ENCODE measurements at regions not wholly inside any gene's neighbourhood (a gene's known extent, or its start where the extent isn't known, plus 50 kb on each side); places are given as distances from the start of the nearest gene placed in this dataset.

GRCh38 chr22:19634226-19634975, 79.9 kb upstream of the SEPTIN5 start:
- Histone ChIP-seq H3K4me3 (ENCODE audit: low read length in 2 of 2) (no peak overlapping the region), H3K27ac (ENCODE audit: low read depth in 1 of 2, low read length in 2 of 2) (no peak overlapping the region), H3K27me3 (ENCODE audit: control insufficient read depth in 1 of 2, insufficient read depth in 2 of 2, low read length in 1 of 2) (no peaks in the 10 kb centered on the region), H3K9me3 (ENCODE audit: control insufficient read depth, low read length) (no peaks in the 10 kb centered on the region), H3K4me1 (ENCODE audit: control insufficient read depth in 1 of 2, insufficient read depth in 2 of 2, low read length in 2 of 2) (no peaks in the 10 kb centered on the region), H3K36me3 (ENCODE audit: control insufficient read depth in 1 of 2, insufficient read depth in 2 of 2, low read length in 1 of 2) (no peaks in the 10 kb centered on the region)
- intact Hi-C loops (cut with DNase I), result loop anchor here in 1 of 2 donors (5.0 kb wide), 1 partner anchor 677 kb away; no protein-coding TSS in a partner anchor
- ATAC-seq (ENCODE audit: low FRiP score), result no peak
- DNase-seq, result peak in 1 of 2 donors; percentile 46
- WGBS, 2 donors, result 90 to 93% methylated on average over 23 of the region's 23 CpGs

- Histone ChIP-seq H3K4me1 (ENCODE audit: control insufficient read depth in 1 of 2, insufficient read depth in 2 of 2, low read length in 2 of 2) (no peaks in the 10 kb centered on the region), H3K4me3 (ENCODE audit: low read length in 2 of 2) (no peak overlapping the region), H3K27me3 (ENCODE audit: control insufficient read depth in 1 of 2, insufficient read depth in 2 of 2, low read length in 1 of 2) (no peaks in the 10 kb centered on the region), H3K9me3 (ENCODE audit: control insufficient read depth, low read length) (no peaks in the 10 kb centered on the region), H3K27ac (ENCODE audit: low read depth in 1 of 2, low read length in 2 of 2) (no peak overlapping the region), H3K36me3 (ENCODE audit: control insufficient read depth in 1 of 2, insufficient read depth in 2 of 2, low read length in 1 of 2) (no peaks in the 10 kb centered on the region)
- intact Hi-C loops (cut with DNase I), result no loop called here
- 84 to 85% methylated on average over 3 of the region's 3 CpGs for WGBS, 2 donors
- ATAC-seq (ENCODE audit: low FRiP score) (no peak), DNase-seq (no peak)
These were observed 78.7 kb upstream of the SEPTIN5 start for GRCh38 chr22:19635644-19636043.

GRCh38 chr22:19636696-19637407, 77.5 kb upstream of the SEPTIN5 start:
- DNase-seq, result peak in 1 of 2 donors; percentile 40

GRCh38 chr22:19637408-19638281, 76.7 kb upstream of the SEPTIN5 start:
- ATAC-seq (ENCODE audit: low FRiP score) (no peak), DNase-seq (peak in 1 of 2 donors; percentile 63)
- no peaks in the 10 kb centered on the region for H3K4me1 ChIP-seq (ENCODE audit: control insufficient read depth in 1 of 2, insufficient read depth in 2 of 2, low read length in 2 of 2)
- intact Hi-C loops (cut with DNase I), result no loop called here
- WGBS, 2 donors, result 81 to 85% methylated on average over 15 of the region's 15 CpGs
- no peaks in the 10 kb centered on the region for H3K27me3 ChIP-seq (ENCODE audit: control insufficient read depth in 1 of 2, insufficient read depth in 2 of 2, low read length in 1 of 2)
- no peak overlapping the region for H3K27ac ChIP-seq (ENCODE audit: low read depth in 1 of 2, low read length in 2 of 2)
- H3K4me3 ChIP-seq (ENCODE audit: low read length in 2 of 2), result no peak overlapping the region
- no peaks in the 10 kb centered on the region for H3K36me3 ChIP-seq (ENCODE audit: control insufficient read depth in 1 of 2, insufficient read depth in 2 of 2, low read length in 1 of 2)
- no peaks in the 10 kb centered on the region for H3K9me3 ChIP-seq (ENCODE audit: control insufficient read depth, low read length)

More at GRCh38 chr22:19636696-19637407, 77.5 kb upstream of the SEPTIN5 start:
- Histone ChIP-seq H3K4me3 (ENCODE audit: low read length in 2 of 2) (no peak overlapping the region), H3K27me3 (ENCODE audit: control insufficient read depth in 1 of 2, insufficient read depth in 2 of 2, low read length in 1 of 2) (no peaks in the 10 kb centered on the region), H3K9me3 (ENCODE audit: control insufficient read depth, low read length) (no peaks in the 10 kb centered on the region), H3K27ac (ENCODE audit: low read depth in 1 of 2, low read length in 2 of 2) (no peak overlapping the region), H3K36me3 (ENCODE audit: control insufficient read depth in 1 of 2, insufficient read depth in 2 of 2, low read length in 1 of 2) (no peaks in the 10 kb centered on the region), H3K4me1 (ENCODE audit: control insufficient read depth in 1 of 2, insufficient read depth in 2 of 2, low read length in 2 of 2) (no peaks in the 10 kb centered on the region)
- 90 to 93% methylated on average over 18 of the region's 18 CpGs for WGBS, 2 donors
- ATAC-seq (ENCODE audit: low FRiP score), result no peak
- intact Hi-C loops (cut with DNase I), result no loop called here

GRCh38 chr22:19638282-19639015, 75.9 kb upstream of the SEPTIN5 start:
- Histone ChIP-seq H3K27ac (ENCODE audit: low read depth in 1 of 2, low read length in 2 of 2) (no peak overlapping the region), H3K4me1 (ENCODE audit: control insufficient read depth in 1 of 2, insufficient read depth in 2 of 2, low read length in 2 of 2) (no peaks in the 10 kb centered on the region), H3K36me3 (ENCODE audit: control insufficient read depth in 1 of 2, insufficient read depth in 2 of 2, low read length in 1 of 2) (no peaks in the 10 kb centered on the region), H3K27me3 (ENCODE audit: control insufficient read depth in 1 of 2, insufficient read depth in 2 of 2, low read length in 1 of 2) (no peaks in the 10 kb centered on the region), H3K4me3 (ENCODE audit: low read length in 2 of 2) (no peak overlapping the region), H3K9me3 (ENCODE audit: control insufficient read depth, low read length) (no peaks in the 10 kb centered on the region)
- ATAC-seq (ENCODE audit: low FRiP score) (no peak), DNase-seq (peak in 1 of 2 donors; percentile 55)
- intact Hi-C loops (cut with DNase I), result no loop called here
- 91 to 94% methylated on average over 8 of the region's 8 CpGs for WGBS, 2 donors

- ATAC-seq (ENCODE audit: low FRiP score), result no peak
- Histone ChIP-seq H3K27me3 (ENCODE audit: control insufficient read depth in 1 of 2, insufficient read depth in 2 of 2, low read length in 1 of 2) (no peaks in the 10 kb centered on the region), H3K4me1 (ENCODE audit: control insufficient read depth in 1 of 2, insufficient read depth in 2 of 2, low read length in 2 of 2) (no peaks in the 10 kb centered on the region), H3K36me3 (ENCODE audit: control insufficient read depth in 1 of 2, insufficient read depth in 2 of 2, low read length in 1 of 2) (no peaks in the 10 kb centered on the region), H3K27ac (ENCODE audit: low read depth in 1 of 2, low read length in 2 of 2) (no peak overlapping the region), H3K4me3 (ENCODE audit: low read length in 2 of 2) (no peak overlapping the region), H3K9me3 (ENCODE audit: control insufficient read depth, low read length) (no peaks in the 10 kb centered on the region)
- 89 to 92% methylated on average over 13 of the region's 13 CpGs for WGBS, 2 donors
- intact Hi-C loops (cut with DNase I), result no loop called here
- peak in 1 of 2 donors; percentile 44 for DNase-seq
These were observed 74.6 kb upstream of the SEPTIN5 start for GRCh38 chr22:19639610-19640135.

- Histone ChIP-seq H3K27ac (ENCODE audit: low read depth in 1 of 2, low read length in 2 of 2) (no peak overlapping the region), H3K27me3 (ENCODE audit: control insufficient read depth in 1 of 2, insufficient read depth in 2 of 2, low read length in 1 of 2) (no peaks in the 10 kb centered on the region), H3K36me3 (ENCODE audit: control insufficient read depth in 1 of 2, insufficient read depth in 2 of 2, low read length in 1 of 2) (no peaks in the 10 kb centered on the region), H3K4me3 (ENCODE audit: low read length in 2 of 2) (no peak overlapping the region), H3K4me1 (ENCODE audit: control insufficient read depth in 1 of 2, insufficient read depth in 2 of 2, low read length in 2 of 2) (no peaks in the 10 kb centered on the region), H3K9me3 (ENCODE audit: control insufficient read depth, low read length) (no peaks in the 10 kb centered on the region)
- intact Hi-C loops (cut with DNase I), result no loop called here
- WGBS, 2 donors, result 84 to 95% methylated on average over 4 of the region's 4 CpGs
- ATAC-seq (ENCODE audit: low FRiP score) (no peak), DNase-seq (no peak)
These were observed 74.0 kb upstream of the SEPTIN5 start for GRCh38 chr22:19640306-19640705.
